ENCODE measurements at regions not wholly inside any gene's neighbourhood (a gene's known extent, or its start where the extent isn't known, plus 50 kb on each side); places are given as distances from the start of the nearest gene placed in this dataset.

DNA sequence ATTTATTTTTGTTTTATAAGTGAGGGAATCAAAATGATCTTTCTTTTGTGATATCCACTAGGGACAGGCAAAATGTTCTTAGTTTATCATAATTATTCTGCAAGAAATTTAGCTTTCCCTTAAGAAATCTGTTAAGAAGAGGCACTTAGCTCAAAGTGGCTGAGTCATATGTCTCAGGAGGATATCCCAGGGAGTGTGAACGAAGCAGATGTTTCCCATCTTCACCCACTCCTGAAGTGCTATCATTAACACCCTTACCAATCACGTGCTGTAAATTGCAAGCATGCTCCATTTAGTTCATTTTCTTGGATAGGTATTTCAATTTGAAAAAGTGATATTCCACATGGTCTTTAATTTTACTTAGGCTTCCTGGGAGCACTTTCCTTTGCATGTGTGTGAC is 774.3 kb upstream of the TMEFF2 start:
- Histone ChIP-seq H3K4me3 (replicated peaks in 1 of 2; ENCODE audit: low read depth in 1 of 2, low read length in 2 of 2) (no peak overlapping the region), H3K9me3 (ENCODE audit: control insufficient read depth in 1 of 2, insufficient read depth in 1 of 2, low read depth in 1 of 2, low read length in 2 of 2) (no peaks in the 10 kb centered on the region), H3K27me3 (ENCODE audit: insufficient read depth, low read length) (no peaks in the 10 kb centered on the region), H3K4me2 (ENCODE audit: low read length) (no peak overlapping the region), H3K4me1 (ENCODE audit: control insufficient read depth in 1 of 2, insufficient read depth in 2 of 2, low read length in 2 of 2) (no peaks in the 10 kb centered on the region), H3K27ac (ENCODE audit: low read depth, low read length) (no peak overlapping the region), H2AFZ (ENCODE audit: low read depth, low read length, poor library complexity, severe bottlenecking) (no peak overlapping the region), H4K20me1 (ENCODE audit: insufficient read depth) (no peaks in the 10 kb centered on the region), H3K79me2 (ENCODE audit: insufficient read depth, low read length) (no peaks in the 10 kb centered on the region), H3K36me3 (ENCODE audit: control insufficient read depth in 1 of 2, insufficient read depth in 2 of 2, low read length in 2 of 2) (no peaks in the 10 kb centered on the region), H3K9me2 (ENCODE audit: insufficient read depth) (no peaks in the 10 kb centered on the region), H3K9ac (ENCODE audit: low read length) (no peak overlapping the region)
- DNase-seq (ENCODE audit: low read depth, low spot score) (no peak), ATAC-seq (no peak)
- BruUV-seq (replicated peaks) = no TSS peak
- ChIA-PET CTCF (no interaction called here), POLR2A (no interaction called here), RAD21 (ENCODE audit: low non-redundant PET in 1 of 2, low total read pairs in 2 of 2, uncharacterized antibody in 2 of 2, unreplicated experiment in 2 of 2) (no interaction called here)
- intact Hi-C loops (cut with micrococcal nuclease) = no loop called here
- TF ChIP-seq EGR1 (IDR thresholded peaks at IDR 0.05; ENCODE audit: low read depth) = no peak
- no peak for TF ChIP-seq EZH2phosphoT487 (IDR thresholded peaks at IDR 0.05; ENCODE audit: borderline replicate concordance)
- TF ChIP-seq SRF (IDR thresholded peaks at IDR 0.05; ENCODE audit: low read depth) = no peak
- no peak for TF ChIP-seq JUND (IDR thresholded peaks at IDR 0.05)
- TF ChIP-seq RAD21 (IDR thresholded peaks at IDR 0.05; ENCODE audit: low read depth) = no peak
- TF ChIP-seq ELF1 (IDR thresholded peaks at IDR 0.05; ENCODE audit: borderline replicate concordance, low read depth) = no peak
- TF ChIP-seq POLR2A (IDR thresholded peaks at IDR 0.05; ENCODE audit: borderline replicate concordance, extremely low read depth, insufficient read depth, insufficient read length) = no peak
- no peak for TF ChIP-seq ZFX (IDR thresholded peaks at IDR 0.05)
- TF ChIP-seq TCF7L2 (IDR thresholded peaks at IDR 0.05; ENCODE audit: borderline replicate concordance, extremely low read depth, insufficient read depth, insufficient read length) = no peak
- TF ChIP-seq ZBTB33 (IDR thresholded peaks at IDR 0.05; ENCODE audit: extremely low read depth, insufficient replicate concordance, low read length) = no peak
- no peak for TF ChIP-seq CEBPB (IDR thresholded peaks at IDR 0.05; ENCODE audit: low read depth)
- TF ChIP-seq, protein P1, sequence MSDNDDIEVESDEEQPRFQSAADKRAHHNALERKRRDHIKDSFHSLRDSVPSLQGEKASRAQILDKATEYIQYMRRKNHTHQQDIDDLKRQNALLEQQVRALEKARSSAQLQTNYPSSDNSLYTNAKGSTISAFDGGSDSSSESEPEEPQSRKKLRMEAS (IDR thresholded peaks at IDR 0.05) = no peak
- no peak for TF ChIP-seq CBX3 (IDR thresholded peaks at IDR 0.05; ENCODE audit: low read depth)
- TF ChIP-seq ZNF274 (IDR thresholded peaks at IDR 0.05; ENCODE audit: low read depth, low read length) = no peak

Data from HCT116 (cell line).